Vagina (tissue), 2 donors: ENCODE measurements at regions not wholly inside any gene's neighbourhood (a gene's known extent, or its start where the extent isn't known, plus 50 kb on each side); places are given as distances from the start of the nearest gene placed in this dataset.
"Not testable (repeated sequence)": the region's sequence is repeated elsewhere in the genome, so short reads cannot be mapped to it uniquely, and the experiment has no call there.

Source experiments
- DNase-seq, 2 donors: peaks; one replicate each; pipeline ENCODE4 v3.0.0-alpha.2; 2017; ENCODE audit errors: extremely low spot score in 2 of 2
- H3K27ac ChIP-seq: fragments of 200-600 bp; sonication (generic); one replicate; pipeline ENCODE4 v1.5.1; 2019
- H3K27me3 ChIP-seq: fragments of 200-600 bp; sonication (generic); one replicate; pipeline ENCODE4 v1.5.1; 2019
- H3K36me3 ChIP-seq, 2 donors: fragments of 200-600 bp; sonication (generic); one replicate each; pipeline ENCODE4 v1.5.1; 2017 to 2019
- H3K4me1 ChIP-seq: fragments of 200-600 bp; sonication (generic); one replicate; pipeline ENCODE4 v1.5.1; 2019
- H3K4me3 ChIP-seq, 2 donors: fragments of 200-600 bp; sonication (generic); 1 replicate in 1 of 2; 2 replicates in 1 of 2; pipeline ENCODE4 v1.5.1; 2016 to 2019
- H3K9me3 ChIP-seq: fragments of 200-600 bp; sonication (generic); one replicate; pipeline ENCODE4 v1.5.1; 2019
- POLR2A ChIP-seq, 2 donors: fragments of 450-650 bp; IDR thresholded peaks; one replicate each; pipeline ENCODE4 v1.6.1; 2017; ENCODE audit warnings: antibody characterized with exemption in 2 of 2, mild to moderate bottlenecking in 2 of 2, moderate library complexity in 2 of 2
- POLR2AphosphoS5 ChIP-seq, 2 donors: sonication (generic); formaldehyde crosslinking; IDR thresholded peaks; one replicate each; pipeline ENCODE4 v1.9.0; 2017; ENCODE audit warnings: antibody characterized with exemption in 2 of 2, mild to moderate bottlenecking in 2 of 2, low read depth in 1 of 2; ENCODE audit not compliant: insufficient read depth in 1 of 2
- intact Hi-C: fragments of 100-400 bp; cut with DNase I; formaldehyde crosslinking; loops from one replicate; pipeline ENCODE4 v1.15.1; 2023
- TF ChIP-seq, protein P1 (sequence below), 3 experiments: fragments of 450-650 bp in 2 of 3; fragments of 200-600 bp in 1 of 3; sonication (generic) in 1 of 3; IDR thresholded peaks; one replicate each; pipeline ENCODE4 v1.5.1; 2017 to 2019; ENCODE audit warnings: antibody characterized with exemption in 3 of 3, mild to moderate bottlenecking in 2 of 3, moderate library complexity in 2 of 3

DNA sequence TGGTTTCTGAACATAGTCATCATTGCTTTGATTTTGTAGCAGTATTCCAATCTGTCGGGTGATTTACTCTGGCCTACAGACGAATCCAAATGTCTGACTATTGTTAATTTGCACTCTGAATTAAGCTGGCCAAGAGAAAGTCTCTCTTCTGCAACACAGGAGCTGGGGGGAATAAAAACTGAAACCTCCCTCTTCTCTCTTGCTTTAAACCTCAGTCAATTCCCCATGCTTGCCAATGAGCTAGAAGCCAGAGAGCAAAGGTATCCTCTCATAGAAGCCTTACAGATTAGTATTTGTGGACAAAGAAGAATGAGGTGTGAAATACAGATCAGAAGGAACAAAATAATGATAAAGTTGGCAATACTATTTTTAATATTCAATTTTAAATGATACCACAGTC lies 353.9 kb upstream of the CDH10 start:
- intact Hi-C loops, result no loop called here
- Histone ChIP-seq H3K27ac (no peak overlapping the region), H3K36me3 (no peaks in the 10 kb centered on the region), H3K4me1 (no peaks in the 10 kb centered on the region), H3K27me3 (no peaks in the 10 kb centered on the region), H3K9me3 (no peaks in the 10 kb centered on the region), H3K4me3 (no peak overlapping the region)
- no peak for DNase-seq
- TF ChIP-seq POLR2A (IDR thresholded peaks at IDR 0.05) (no peak), POLR2AphosphoS5 (IDR thresholded peaks at IDR 0.05; ENCODE audit: insufficient read depth in 1 of 2, low read depth in 1 of 2) (no peak)
- TF ChIP-seq, protein P1, sequence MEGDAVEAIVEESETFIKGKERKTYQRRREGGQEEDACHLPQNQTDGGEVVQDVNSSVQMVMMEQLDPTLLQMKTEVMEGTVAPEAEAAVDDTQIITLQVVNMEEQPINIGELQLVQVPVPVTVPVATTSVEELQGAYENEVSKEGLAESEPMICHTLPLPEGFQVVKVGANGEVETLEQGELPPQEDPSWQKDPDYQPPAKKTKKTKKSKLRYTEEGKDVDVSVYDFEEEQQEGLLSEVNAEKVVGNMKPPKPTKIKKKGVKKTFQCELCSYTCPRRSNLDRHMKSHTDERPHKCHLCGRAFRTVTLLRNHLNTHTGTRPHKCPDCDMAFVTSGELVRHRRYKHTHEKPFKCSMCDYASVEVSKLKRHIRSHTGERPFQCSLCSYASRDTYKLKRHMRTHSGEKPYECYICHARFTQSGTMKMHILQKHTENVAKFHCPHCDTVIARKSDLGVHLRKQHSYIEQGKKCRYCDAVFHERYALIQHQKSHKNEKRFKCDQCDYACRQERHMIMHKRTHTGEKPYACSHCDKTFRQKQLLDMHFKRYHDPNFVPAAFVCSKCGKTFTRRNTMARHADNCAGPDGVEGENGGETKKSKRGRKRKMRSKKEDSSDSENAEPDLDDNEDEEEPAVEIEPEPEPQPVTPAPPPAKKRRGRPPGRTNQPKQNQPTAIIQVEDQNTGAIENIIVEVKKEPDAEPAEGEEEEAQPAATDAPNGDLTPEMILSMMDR (IDR thresholded peaks at IDR 0.05), result no peak

DNA sequence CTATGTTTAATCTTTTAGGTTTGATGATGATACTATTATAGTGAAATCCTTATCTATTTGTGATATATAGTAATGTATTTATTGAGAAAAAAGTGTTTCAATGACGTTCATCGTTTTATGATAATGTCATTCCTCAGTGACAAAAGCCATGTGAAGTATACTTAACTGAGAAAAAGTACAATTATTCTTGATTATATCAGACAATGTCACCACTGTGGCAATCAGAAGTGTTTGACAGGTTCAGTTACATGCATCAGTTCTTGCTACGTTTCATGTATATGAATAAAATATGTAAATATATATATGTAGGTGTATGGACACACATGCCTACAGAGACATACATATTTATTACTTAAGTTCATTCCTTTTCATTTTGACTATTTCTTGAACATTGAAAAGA lies 341.5 kb upstream of the CDH10 start:
- intact Hi-C loops, result no loop called here

DNA sequence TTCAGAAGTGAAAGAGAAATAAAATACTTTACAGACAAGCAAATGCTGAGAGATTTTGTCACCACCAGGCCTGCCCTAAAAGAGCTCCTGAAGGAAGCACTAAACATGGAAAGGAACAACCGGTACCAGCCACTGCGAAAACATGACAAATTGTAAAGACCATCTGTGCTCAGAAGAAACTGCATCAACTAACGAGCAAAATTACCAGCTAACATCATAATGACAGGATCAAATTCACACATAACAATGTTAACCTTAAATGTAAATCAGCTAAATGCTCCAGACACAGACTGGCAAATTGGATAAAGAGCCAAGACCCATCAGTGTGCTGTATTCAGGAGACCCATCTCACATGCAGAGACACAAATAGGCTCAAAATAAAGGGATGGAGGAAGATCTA lies 333.8 kb upstream of the CDH10 start:
- intact Hi-C loops, DNase-seq, H3K4me3 ChIP-seq, H3K27ac ChIP-seq, H3K36me3 ChIP-seq, H3K9me3 ChIP-seq, H3K4me1 ChIP-seq, H3K27me3 ChIP-seq: not testable (repeated sequence)

More for the DNA sequence above, 341.5 kb upstream of the CDH10 start:
- Histone ChIP-seq H3K27ac (no peak overlapping the region), H3K9me3 (no peaks in the 10 kb centered on the region), H3K27me3 (no peaks in the 10 kb centered on the region), H3K4me1 (no peaks in the 10 kb centered on the region), H3K4me3 (no peak overlapping the region), H3K36me3 (no peaks in the 10 kb centered on the region)
- DNase-seq, result no peak
- no peak for TF ChIP-seq POLR2A (IDR thresholded peaks at IDR 0.05)
- TF ChIP-seq POLR2AphosphoS5 (IDR thresholded peaks at IDR 0.05; ENCODE audit: insufficient read depth in 1 of 2, low read depth in 1 of 2), result no peak
- TF ChIP-seq, protein P1 (IDR thresholded peaks at IDR 0.05), result no peak

DNA sequence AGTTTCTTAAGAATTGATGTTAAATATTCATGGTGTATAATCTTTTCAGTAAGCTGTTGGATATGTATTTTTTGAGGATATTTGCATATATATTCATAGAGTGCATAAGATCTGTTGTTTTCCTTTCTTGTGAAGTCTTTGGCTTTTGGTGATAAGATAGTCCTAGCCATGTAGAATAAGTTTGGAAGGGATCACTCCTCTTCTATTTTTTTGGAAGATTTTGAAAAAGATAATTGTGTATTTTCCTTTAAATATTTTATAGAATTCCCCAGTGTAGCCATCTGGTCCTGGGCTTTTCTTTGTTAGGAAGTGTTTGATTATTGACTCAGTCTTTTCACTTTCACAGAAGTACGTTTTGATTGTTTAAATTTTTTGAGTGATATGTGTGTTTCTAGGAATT lies 318.8 kb upstream of the CDH10 start:
- DNase-seq, result no peak
- Histone ChIP-seq H3K4me3 (no peak overlapping the region), H3K27me3 (no peaks in the 10 kb centered on the region), H3K4me1 (no peaks in the 10 kb centered on the region), H3K36me3 (no peaks in the 10 kb centered on the region), H3K27ac (no peak overlapping the region), H3K9me3 (no peaks in the 10 kb centered on the region)
- intact Hi-C loops, result no loop called here
- TF ChIP-seq POLR2AphosphoS5 (IDR thresholded peaks at IDR 0.05; ENCODE audit: insufficient read depth in 1 of 2, low read depth in 1 of 2) (no peak), POLR2A (IDR thresholded peaks at IDR 0.05) (no peak)
- TF ChIP-seq, protein P1 (IDR thresholded peaks at IDR 0.05), result no peak

DNA sequence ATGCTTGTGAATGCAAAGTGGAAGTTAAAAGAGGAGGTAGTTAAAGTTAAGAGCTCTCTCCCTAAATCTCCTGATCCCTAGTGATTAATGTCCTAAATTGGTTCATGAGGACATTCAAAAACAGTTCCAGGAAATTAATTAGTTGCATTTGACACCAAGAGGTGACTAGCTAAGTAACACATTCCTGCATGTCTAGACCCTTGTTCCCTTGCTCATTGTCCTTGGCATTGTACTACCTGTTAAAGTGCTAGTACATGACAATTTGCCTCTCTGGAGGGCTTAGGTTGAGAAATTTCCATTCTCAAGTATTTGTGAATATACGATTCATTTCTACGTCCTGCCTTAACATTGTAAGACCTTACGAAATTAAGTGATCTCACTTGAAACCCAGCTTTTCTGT lies 278.6 kb upstream of the CDH10 start:
- no peak for TF ChIP-seq POLR2A (IDR thresholded peaks at IDR 0.05)
- TF ChIP-seq, protein P1 (IDR thresholded peaks at IDR 0.05), result no peak
- no peak for TF ChIP-seq POLR2AphosphoS5 (IDR thresholded peaks at IDR 0.05; ENCODE audit: insufficient read depth in 1 of 2, low read depth in 1 of 2)
- no peak for DNase-seq
- Histone ChIP-seq H3K9me3 (no peaks in the 10 kb centered on the region), H3K27ac (no peak overlapping the region), H3K4me1 (no peaks in the 10 kb centered on the region), H3K4me3 (no peak overlapping the region), H3K36me3 (no peaks in the 10 kb centered on the region), H3K27me3 (no peaks in the 10 kb centered on the region)
- intact Hi-C loops, result no loop called here

DNA sequence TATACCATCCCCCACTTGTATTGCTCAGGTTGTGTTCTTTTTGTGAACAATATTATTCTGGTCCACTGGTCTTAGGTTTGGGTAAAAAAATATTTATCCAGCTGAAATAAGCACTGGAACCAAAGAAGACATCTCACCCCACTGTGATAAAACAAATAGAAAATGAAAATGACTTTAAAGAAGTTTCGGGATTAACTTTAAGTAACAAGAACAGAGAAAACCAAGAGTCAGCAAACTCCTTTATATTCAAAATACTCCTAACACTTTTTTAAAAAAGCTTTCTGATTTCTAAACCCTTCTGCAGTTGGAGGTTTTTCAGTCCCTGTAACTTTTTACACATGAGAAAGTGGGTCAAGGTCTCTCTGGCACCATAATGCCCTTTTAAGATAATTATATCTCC lies 273.9 kb upstream of the CDH10 start:
- no peak for DNase-seq
- H3K27ac ChIP-seq, result no peak overlapping the region
- no peaks in the 10 kb centered on the region for H3K36me3 ChIP-seq
- H3K9me3 ChIP-seq, result no peaks in the 10 kb centered on the region
- H3K4me1 ChIP-seq, result no peaks in the 10 kb centered on the region
- intact Hi-C loops, result no loop called here
- TF ChIP-seq, protein P1 (IDR thresholded peaks at IDR 0.05), result no peak
- TF ChIP-seq POLR2AphosphoS5 (IDR thresholded peaks at IDR 0.05; ENCODE audit: insufficient read depth in 1 of 2, low read depth in 1 of 2) (no peak), POLR2A (IDR thresholded peaks at IDR 0.05) (no peak)
- H3K4me3 ChIP-seq, result no peak overlapping the region
- H3K27me3 ChIP-seq, result no peaks in the 10 kb centered on the region
